ENCODE measurements at regions not wholly inside any gene's neighbourhood (a gene's known extent, or its start where the extent isn't known, plus 50 kb on each side); places are given as distances from the start of the nearest gene placed in this dataset.

GRCh38 chr11:45501392-45502225 is 163.8 kb downstream of the CHST1 start:
- intact Hi-C loops (cut with DNase I; ENCODE audit: low total_unique reads): no loop called here
- Histone ChIP-seq H3K27ac (no peak overlapping the region), H3K36me3 (ENCODE audit: low read depth, missing control alignments) (no peaks in the 10 kb centered on the region), H3K4me3 (no peak overlapping the region), H3K9me3 (no peaks in the 10 kb centered on the region), H3K4me1 (no peaks in the 10 kb centered on the region), H3K27me3 (no peaks in the 10 kb centered on the region)
- TF ChIP-seq CTCF (IDR thresholded peaks at IDR 0.05) (no peak), POLR2A (IDR thresholded peaks at IDR 0.05) (no peak)
- 72 to 78% methylated on average over 9 of the region's 9 CpGs for WGBS, 2 donors
- no peak for DNase-seq

- no peak for TF ChIP-seq CTCF (IDR thresholded peaks at IDR 0.05)
- TF ChIP-seq POLR2A (IDR thresholded peaks at IDR 0.05): no peak
- Histone ChIP-seq H3K9me3 (no peaks in the 10 kb centered on the region), H3K36me3 (ENCODE audit: low read depth, missing control alignments) (no peaks in the 10 kb centered on the region), H3K27ac (no peak overlapping the region), H3K27me3 (no peaks in the 10 kb centered on the region), H3K4me3 (no peak overlapping the region), H3K4me1 (no peaks in the 10 kb centered on the region)
- intact Hi-C loops (cut with DNase I; ENCODE audit: low total_unique reads): no loop called here
- DNase-seq: no peak
- 73 to 80% methylated on average over 6 of the region's 6 CpGs for WGBS, 2 donors
Measured at GRCh38 chr11:45500451-45500850, 165.0 kb downstream of the CHST1 start.

GRCh38 chr11:45494738-45495137 is 170.7 kb downstream of the CHST1 start:
- Histone ChIP-seq H3K4me3 (no peak overlapping the region), H3K4me1 (no peaks in the 10 kb centered on the region), H3K27me3 (no peaks in the 10 kb centered on the region), H3K9me3 (no peaks in the 10 kb centered on the region), H3K36me3 (ENCODE audit: low read depth, missing control alignments) (no peaks in the 10 kb centered on the region), H3K27ac (no peak overlapping the region)
- intact Hi-C loops (cut with DNase I; ENCODE audit: low total_unique reads): no loop called here
- DNase-seq: no peak
- 97 to 100% methylated on average over 2 of the region's 2 CpGs for WGBS, 2 donors
- TF ChIP-seq POLR2A (IDR thresholded peaks at IDR 0.05): no peak
- TF ChIP-seq CTCF (IDR thresholded peaks at IDR 0.05): no peak

GRCh38 chr11:45489281-45489905 is 176.0 kb downstream of the CHST1 start:
- Histone ChIP-seq H3K4me1 (no peaks in the 10 kb centered on the region), H3K36me3 (ENCODE audit: low read depth, missing control alignments) (no peaks in the 10 kb centered on the region), H3K4me3 (no peak overlapping the region), H3K27me3 (no peaks in the 10 kb centered on the region), H3K9me3 (no peaks in the 10 kb centered on the region), H3K27ac (no peak overlapping the region)
- intact Hi-C loops (cut with DNase I; ENCODE audit: low total_unique reads): no loop called here
- 61 to 66% methylated on average over 5 to 7 of the region's 7 CpGs for WGBS, 2 donors
- no peak for TF ChIP-seq POLR2A (IDR thresholded peaks at IDR 0.05)
- TF ChIP-seq CTCF (IDR thresholded peaks at IDR 0.05): no peak
- DNase-seq: no peak
